ENCODE measurements at regions not wholly inside any gene's neighbourhood (a gene's known extent, or its start where the extent isn't known, plus 50 kb on each side); places are given as distances from the start of the nearest gene placed in this dataset.

- H3K9me3 ChIP-seq (ENCODE audit: control insufficient read depth, insufficient read depth, low read length) = peaks cover 25% of the 10 kb centered on the region
- no peak overlapping the region for H3K9ac ChIP-seq (ENCODE audit: low read depth, low read length)
- H3K4me1 ChIP-seq (ENCODE audit: control insufficient read depth, insufficient read depth, low read length) = no peaks in the 10 kb centered on the region
- no peak overlapping the region for H3K27ac ChIP-seq (ENCODE audit: low read depth, low read length)
- no peaks in the 10 kb centered on the region for H3K27me3 ChIP-seq (ENCODE audit: control insufficient read depth, insufficient read depth, low read length)
- no peak overlapping the region for H3K4me3 ChIP-seq (ENCODE audit: low read depth, low read length)
- no peaks in the 10 kb centered on the region for H3K36me3 ChIP-seq (ENCODE audit: control insufficient read depth, insufficient read depth, low read length)
These were observed 107.3 kb downstream of the EFNB1 start for GRCh38 chrX:68936126-68936525.

GRCh38 chrX:68935362-68935761 is 106.5 kb downstream of the EFNB1 start:
- Histone ChIP-seq H3K27ac (ENCODE audit: low read depth, low read length) (no peak overlapping the region), H3K36me3 (ENCODE audit: control insufficient read depth, insufficient read depth, low read length) (no peaks in the 10 kb centered on the region), H3K9ac (ENCODE audit: low read depth, low read length) (no peak overlapping the region), H3K27me3 (ENCODE audit: control insufficient read depth, insufficient read depth, low read length) (no peaks in the 10 kb centered on the region), H3K9me3 (ENCODE audit: control insufficient read depth, insufficient read depth, low read length) (peaks cover 25% of the 10 kb centered on the region), H3K4me1 (ENCODE audit: control insufficient read depth, insufficient read depth, low read length) (no peaks in the 10 kb centered on the region), H3K4me3 (ENCODE audit: low read depth, low read length) (no peak overlapping the region)

- Histone ChIP-seq H3K9ac (ENCODE audit: low read depth, low read length) (no peak overlapping the region), H3K27ac (ENCODE audit: low read depth, low read length) (no peak overlapping the region)
These were observed 106.1 kb downstream of the EFNB1 start for GRCh38 chrX:68934922-68935321.

GRCh38 chrX:68934421-68934820 is 105.6 kb downstream of the EFNB1 start:
- Histone ChIP-seq H3K9ac (ENCODE audit: low read depth, low read length) (no peak overlapping the region), H3K4me1 (ENCODE audit: control insufficient read depth, insufficient read depth, low read length) (no peaks in the 10 kb centered on the region), H3K27ac (ENCODE audit: low read depth, low read length) (no peak overlapping the region), H3K36me3 (ENCODE audit: control insufficient read depth, insufficient read depth, low read length) (no peaks in the 10 kb centered on the region), H3K9me3 (ENCODE audit: control insufficient read depth, insufficient read depth, low read length) (peaks cover 30% of the 10 kb centered on the region), H3K27me3 (ENCODE audit: control insufficient read depth, insufficient read depth, low read length) (no peaks in the 10 kb centered on the region), H3K4me3 (ENCODE audit: low read depth, low read length) (no peak overlapping the region)

More at GRCh38 chrX:68934922-68935321, 106.1 kb downstream of the EFNB1 start:
- no peaks in the 10 kb centered on the region for H3K36me3 ChIP-seq (ENCODE audit: control insufficient read depth, insufficient read depth, low read length)
- H3K27me3 ChIP-seq (ENCODE audit: control insufficient read depth, insufficient read depth, low read length) = no peaks in the 10 kb centered on the region
- H3K4me3 ChIP-seq (ENCODE audit: low read depth, low read length) = no peak overlapping the region
- H3K4me1 ChIP-seq (ENCODE audit: control insufficient read depth, insufficient read depth, low read length) = no peaks in the 10 kb centered on the region
- peaks cover 25% of the 10 kb centered on the region for H3K9me3 ChIP-seq (ENCODE audit: control insufficient read depth, insufficient read depth, low read length)

- Histone ChIP-seq H3K4me1 (ENCODE audit: control insufficient read depth, insufficient read depth, low read length) (no peaks in the 10 kb centered on the region), H3K9ac (ENCODE audit: low read depth, low read length) (no peak overlapping the region), H3K9me3 (ENCODE audit: control insufficient read depth, insufficient read depth, low read length) (peaks cover 36% of the 10 kb centered on the region), H3K36me3 (ENCODE audit: control insufficient read depth, insufficient read depth, low read length) (no peaks in the 10 kb centered on the region), H3K27me3 (ENCODE audit: control insufficient read depth, insufficient read depth, low read length) (no peaks in the 10 kb centered on the region), H3K4me3 (ENCODE audit: low read depth, low read length) (no peak overlapping the region), H3K27ac (ENCODE audit: low read depth, low read length) (no peak overlapping the region)
These were observed 103.8 kb downstream of the EFNB1 start for GRCh38 chrX:68932611-68933010.

GRCh38 chrX:68931345-68931744 is 102.5 kb downstream of the EFNB1 start:
- Histone ChIP-seq H3K36me3 (ENCODE audit: control insufficient read depth, insufficient read depth, low read length) (no peaks in the 10 kb centered on the region), H3K27ac (ENCODE audit: low read depth, low read length) (no peak overlapping the region), H3K4me3 (ENCODE audit: low read depth, low read length) (no peak overlapping the region), H3K9ac (ENCODE audit: low read depth, low read length) (no peak overlapping the region), H3K4me1 (ENCODE audit: control insufficient read depth, insufficient read depth, low read length) (no peaks in the 10 kb centered on the region), H3K9me3 (ENCODE audit: control insufficient read depth, insufficient read depth, low read length) (peaks cover 39% of the 10 kb centered on the region), H3K27me3 (ENCODE audit: control insufficient read depth, insufficient read depth, low read length) (no peaks in the 10 kb centered on the region)

- peaks cover 42% of the 10 kb centered on the region for H3K9me3 ChIP-seq (ENCODE audit: control insufficient read depth, insufficient read depth, low read length)
- no peaks in the 10 kb centered on the region for H3K36me3 ChIP-seq (ENCODE audit: control insufficient read depth, insufficient read depth, low read length)
- H3K4me3 ChIP-seq (ENCODE audit: low read depth, low read length) = no peak overlapping the region
- H3K27ac ChIP-seq (ENCODE audit: low read depth, low read length) = no peak overlapping the region
- no peak overlapping the region for H3K9ac ChIP-seq (ENCODE audit: low read depth, low read length)
- no peaks in the 10 kb centered on the region for H3K4me1 ChIP-seq (ENCODE audit: control insufficient read depth, insufficient read depth, low read length)
- H3K27me3 ChIP-seq (ENCODE audit: control insufficient read depth, insufficient read depth, low read length) = no peaks in the 10 kb centered on the region
These were observed 101.9 kb downstream of the EFNB1 start for GRCh38 chrX:68930542-68931317.

- no peaks in the 10 kb centered on the region for H3K27me3 ChIP-seq (ENCODE audit: control insufficient read depth, insufficient read depth, low read length)
- H3K4me3 ChIP-seq (ENCODE audit: low read depth, low read length) = no peak overlapping the region
- H3K36me3 ChIP-seq (ENCODE audit: control insufficient read depth, insufficient read depth, low read length) = no peaks in the 10 kb centered on the region
- H3K9ac ChIP-seq (ENCODE audit: low read depth, low read length) = no peak overlapping the region
- H3K27ac ChIP-seq (ENCODE audit: low read depth, low read length) = no peak overlapping the region
- no peaks in the 10 kb centered on the region for H3K4me1 ChIP-seq (ENCODE audit: control insufficient read depth, insufficient read depth, low read length)
- peaks cover 33% of the 10 kb centered on the region; the same call in 1 of the 2 replicates for H3K9me3 ChIP-seq (ENCODE audit: control insufficient read depth, insufficient read depth, low read length)
These were observed 100.7 kb downstream of the EFNB1 start for GRCh38 chrX:68929332-68930150.

- H3K27ac ChIP-seq (ENCODE audit: low read depth, low read length) = no peak overlapping the region
- peaks cover 31% of the 10 kb centered on the region; the same call in 1 of the 2 replicates for H3K9me3 ChIP-seq (ENCODE audit: control insufficient read depth, insufficient read depth, low read length)
- H3K36me3 ChIP-seq (ENCODE audit: control insufficient read depth, insufficient read depth, low read length) = no peaks in the 10 kb centered on the region
- H3K4me1 ChIP-seq (ENCODE audit: control insufficient read depth, insufficient read depth, low read length) = no peaks in the 10 kb centered on the region
- H3K9ac ChIP-seq (ENCODE audit: low read depth, low read length) = no peak overlapping the region
- H3K4me3 ChIP-seq (ENCODE audit: low read depth, low read length) = no peak overlapping the region
- H3K27me3 ChIP-seq (ENCODE audit: control insufficient read depth, insufficient read depth, low read length) = no peaks in the 10 kb centered on the region
These were observed 99.6 kb downstream of the EFNB1 start for GRCh38 chrX:68928401-68928800.

GRCh38 chrX:68927178-68927577 is 98.4 kb downstream of the EFNB1 start:
- no peak overlapping the region for H3K4me3 ChIP-seq (ENCODE audit: low read depth, low read length)
- H3K36me3 ChIP-seq (ENCODE audit: control insufficient read depth, insufficient read depth, low read length) = no peaks in the 10 kb centered on the region
- peaks cover 28% of the 10 kb centered on the region; the same call in 1 of the 2 replicates for H3K9me3 ChIP-seq (ENCODE audit: control insufficient read depth, insufficient read depth, low read length)
- no peak overlapping the region for H3K9ac ChIP-seq (ENCODE audit: low read depth, low read length)
- H3K4me1 ChIP-seq (ENCODE audit: control insufficient read depth, insufficient read depth, low read length) = no peaks in the 10 kb centered on the region
- no peak overlapping the region for H3K27ac ChIP-seq (ENCODE audit: low read depth, low read length)
- no peaks in the 10 kb centered on the region for H3K27me3 ChIP-seq (ENCODE audit: control insufficient read depth, insufficient read depth, low read length)

GRCh38 chrX:68923147-68923546 is 94.3 kb downstream of the EFNB1 start:
- H3K9me3 ChIP-seq (ENCODE audit: control insufficient read depth, insufficient read depth, low read length) = peaks cover 20% of the 10 kb centered on the region; the same call in 1 of the 2 replicates
- no peak overlapping the region for H3K9ac ChIP-seq (ENCODE audit: low read depth, low read length)
- H3K4me1 ChIP-seq (ENCODE audit: control insufficient read depth, insufficient read depth, low read length) = no peaks in the 10 kb centered on the region
- no peaks in the 10 kb centered on the region for H3K27me3 ChIP-seq (ENCODE audit: control insufficient read depth, insufficient read depth, low read length)
- no peaks in the 10 kb centered on the region for H3K36me3 ChIP-seq (ENCODE audit: control insufficient read depth, insufficient read depth, low read length)
- H3K4me3 ChIP-seq (ENCODE audit: low read depth, low read length) = no peak overlapping the region
- H3K27ac ChIP-seq (ENCODE audit: low read depth, low read length) = no peak overlapping the region

All from HUES48 (cell line).